Testis (tissue), 2 donors: ENCODE measurements at regions not wholly inside any gene's neighbourhood (a gene's known extent, or its start where the extent isn't known, plus 50 kb on each side); places are given as distances from the start of the nearest gene placed in this dataset.

Experiments
- DNase-seq: peaks from one replicate; pipeline ENCODE4 v3.0.0-alpha.2; 2019
- H3K27ac ChIP-seq, 2 donors: fragments of 200-600 bp; sonication (generic); one replicate each; pipeline ENCODE4 v1.5.1; 2019
- H3K27me3 ChIP-seq: fragments of 200-600 bp; sonication (generic); one replicate; pipeline ENCODE4 v1.5.1; 2019
- H3K36me3 ChIP-seq: fragments of 200-600 bp; sonication (generic); one replicate; pipeline ENCODE4 v1.5.1; 2017; ENCODE audit warnings: low read depth; ENCODE audit errors: missing control alignments
- H3K4me1 ChIP-seq: fragments of 200-600 bp; sonication (generic); one replicate; pipeline ENCODE4 v1.5.1; 2019
- H3K4me3 ChIP-seq, 2 donors: fragments of 200-600 bp; sonication (generic); one replicate each; pipeline ENCODE4 v1.5.1; 2017 to 2019
- H3K9me3 ChIP-seq: fragments of 200-600 bp; sonication (generic); one replicate; pipeline ENCODE4 v1.5.1; 2017
- POLR2A ChIP-seq: fragments of 450-650 bp; IDR thresholded peaks from one replicate; pipeline ENCODE4 v1.6.1; 2017; ENCODE audit warnings: antibody characterized with exemption, mild to moderate bottlenecking, moderate library complexity
- WGBS, 2 donors: methylation state at CpG; one replicate each; pipeline ENCODE4 v1.1.5; 2018; 5-methylcytosine and 5-hydroxymethylcytosine counted together
- intact Hi-C: fragments of 100-400 bp; cut with DNase I; formaldehyde crosslinking; loops from one replicate; pipeline ENCODE4 v1.15.1; 2023; ENCODE audit warnings: low total_unique reads
- TF ChIP-seq, protein P1 (sequence below), 3 experiments: fragments of 450-650 bp in 2 of 3; fragments of 200-600 bp in 1 of 3; sonication (generic) in 1 of 3; IDR thresholded peaks; one replicate each; pipeline ENCODE4 v1.5.1; 2016 to 2019; ENCODE audit warnings: antibody characterized with exemption in 3 of 3, mild to moderate bottlenecking in 2 of 3, moderate library complexity in 1 of 3

DNA sequence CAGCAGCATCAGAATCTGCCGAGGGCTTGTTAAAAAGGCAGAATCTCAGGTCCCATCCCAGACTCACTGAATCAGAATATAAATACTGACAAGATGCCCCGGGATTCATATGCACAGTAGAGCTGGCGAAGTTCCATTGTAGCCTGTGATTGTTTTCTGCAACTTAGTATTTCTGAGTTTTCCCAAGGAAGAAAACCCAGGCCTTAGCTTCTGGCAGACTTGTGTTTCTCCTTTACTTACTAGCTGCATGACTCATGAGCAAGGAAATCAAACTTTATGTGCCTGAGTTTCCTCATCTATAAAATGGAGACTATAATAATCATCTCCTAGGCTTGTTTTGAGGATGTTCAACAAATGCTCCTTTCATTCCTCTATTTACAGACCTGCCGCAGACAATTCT lies 278.5 kb upstream of the PLEKHG7 start:
- no peak overlapping the region for H3K27ac ChIP-seq
- H3K9me3 ChIP-seq, result no peaks in the 10 kb centered on the region
- no peaks in the 10 kb centered on the region for H3K4me1 ChIP-seq
- H3K27me3 ChIP-seq, result no peaks in the 10 kb centered on the region
- no peaks in the 10 kb centered on the region for H3K36me3 ChIP-seq
- intact Hi-C loops, result no loop called here
- H3K4me3 ChIP-seq, result no peak overlapping the region
- TF ChIP-seq, protein P1, sequence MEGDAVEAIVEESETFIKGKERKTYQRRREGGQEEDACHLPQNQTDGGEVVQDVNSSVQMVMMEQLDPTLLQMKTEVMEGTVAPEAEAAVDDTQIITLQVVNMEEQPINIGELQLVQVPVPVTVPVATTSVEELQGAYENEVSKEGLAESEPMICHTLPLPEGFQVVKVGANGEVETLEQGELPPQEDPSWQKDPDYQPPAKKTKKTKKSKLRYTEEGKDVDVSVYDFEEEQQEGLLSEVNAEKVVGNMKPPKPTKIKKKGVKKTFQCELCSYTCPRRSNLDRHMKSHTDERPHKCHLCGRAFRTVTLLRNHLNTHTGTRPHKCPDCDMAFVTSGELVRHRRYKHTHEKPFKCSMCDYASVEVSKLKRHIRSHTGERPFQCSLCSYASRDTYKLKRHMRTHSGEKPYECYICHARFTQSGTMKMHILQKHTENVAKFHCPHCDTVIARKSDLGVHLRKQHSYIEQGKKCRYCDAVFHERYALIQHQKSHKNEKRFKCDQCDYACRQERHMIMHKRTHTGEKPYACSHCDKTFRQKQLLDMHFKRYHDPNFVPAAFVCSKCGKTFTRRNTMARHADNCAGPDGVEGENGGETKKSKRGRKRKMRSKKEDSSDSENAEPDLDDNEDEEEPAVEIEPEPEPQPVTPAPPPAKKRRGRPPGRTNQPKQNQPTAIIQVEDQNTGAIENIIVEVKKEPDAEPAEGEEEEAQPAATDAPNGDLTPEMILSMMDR (IDR thresholded peaks at IDR 0.05), result no peak
- no peak for TF ChIP-seq POLR2A
- no peak for DNase-seq
- 73 to 88% methylated on average over 4 of the region's 4 CpGs for WGBS, 2 donors

DNA sequence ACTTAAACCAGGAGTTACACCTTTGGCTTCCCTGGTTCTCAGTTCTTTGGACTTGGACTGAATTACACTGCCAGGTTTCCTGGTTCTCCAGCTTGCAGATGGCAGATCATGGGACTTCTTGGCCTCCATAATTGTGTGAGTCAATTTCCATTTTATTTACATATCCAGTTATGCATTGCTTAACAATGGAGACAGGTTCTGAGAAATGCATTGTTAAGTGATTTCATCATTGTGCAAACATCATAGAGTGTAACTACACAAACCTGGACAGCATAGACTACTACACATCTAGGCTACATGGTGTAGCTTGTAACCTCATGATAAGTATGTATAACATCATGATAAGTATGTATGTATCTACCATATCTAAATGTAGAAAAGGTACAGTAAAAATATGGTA lies 276.1 kb upstream of the BTG1 start:
- H3K27ac ChIP-seq, result no peak overlapping the region
- H3K36me3 ChIP-seq, result no peaks in the 10 kb centered on the region
- H3K4me3 ChIP-seq, result no peak overlapping the region
- DNase-seq, result no peak
- TF ChIP-seq POLR2A, result no peak
- TF ChIP-seq, protein P1 (IDR thresholded peaks at IDR 0.05), result no peak
- no peaks in the 10 kb centered on the region for H3K27me3 ChIP-seq
- H3K4me1 ChIP-seq, result no peaks in the 10 kb centered on the region
- intact Hi-C loops, result no loop called here
- H3K9me3 ChIP-seq, result no peaks in the 10 kb centered on the region

DNA sequence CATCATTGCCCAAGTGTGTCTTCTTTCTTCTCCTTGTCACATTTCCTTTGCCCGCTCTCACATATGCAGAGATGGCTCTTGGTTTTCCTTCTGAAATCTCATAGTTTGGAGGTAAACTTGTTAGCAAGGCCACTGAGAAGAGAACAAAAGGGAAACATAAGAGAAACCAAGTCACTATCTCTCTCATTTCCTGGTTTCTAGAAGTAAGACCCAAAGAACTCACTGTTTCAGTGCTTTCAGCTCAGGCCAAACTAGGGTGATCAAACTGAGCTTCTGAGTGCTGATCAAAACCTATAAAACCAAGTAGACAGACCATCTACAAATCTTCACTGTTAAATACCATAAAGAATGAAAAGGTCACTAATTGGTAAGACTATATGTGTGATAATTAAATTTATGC lies 275.4 kb upstream of the BTG1 start:
- H3K9me3 ChIP-seq, result no peaks in the 10 kb centered on the region
- 97 to 100% methylated on average over 1 of the region's 1 CpG for WGBS, 2 donors
- H3K27me3 ChIP-seq, result no peaks in the 10 kb centered on the region
- intact Hi-C loops, result no loop called here
- H3K4me1 ChIP-seq, result no peaks in the 10 kb centered on the region
- no peaks in the 10 kb centered on the region for H3K36me3 ChIP-seq
- no peak overlapping the region for H3K4me3 ChIP-seq
- TF ChIP-seq, protein P1 (IDR thresholded peaks at IDR 0.05), result no peak
- TF ChIP-seq POLR2A, result no peak
- H3K27ac ChIP-seq, result no peak overlapping the region
- no peak for DNase-seq

- H3K27ac ChIP-seq, result no peak overlapping the region
- no peaks in the 10 kb centered on the region for H3K27me3 ChIP-seq
- no peaks in the 10 kb centered on the region for H3K9me3 ChIP-seq
- H3K4me3 ChIP-seq, result no peak overlapping the region
- no peaks in the 10 kb centered on the region for H3K36me3 ChIP-seq
- 86 to 88% methylated on average over 1 of the region's 1 CpG for WGBS, 2 donors
- intact Hi-C loops, result no loop called here
- DNase-seq, result no peak
- H3K4me1 ChIP-seq, result no peaks in the 10 kb centered on the region
- no peak for TF ChIP-seq POLR2A
- TF ChIP-seq, protein P1 (IDR thresholded peaks at IDR 0.05), result no peak
Measured at GRCh38 chr12:92419201-92419600, 273.6 kb upstream of the BTG1 start.

GRCh38 chr12:92418381-92418780 lies 272.7 kb upstream of the BTG1 start:
- TF ChIP-seq, protein P1 (IDR thresholded peaks at IDR 0.05), result no peak
- TF ChIP-seq POLR2A, result no peak

More at GRCh38 chr12:92418381-92418780, 272.7 kb upstream of the BTG1 start:
- Histone ChIP-seq H3K27me3 (no peaks in the 10 kb centered on the region), H3K9me3 (no peaks in the 10 kb centered on the region), H3K27ac (no peak overlapping the region), H3K4me3 (no peak overlapping the region), H3K36me3 (no peaks in the 10 kb centered on the region), H3K4me1 (no peaks in the 10 kb centered on the region)
- 83 to 91% methylated on average over 2 of the region's 2 CpGs for WGBS, 2 donors
- DNase-seq, result no peak
- intact Hi-C loops, result no loop called here
